ENCODE measurements at regions not wholly inside any gene's neighbourhood (a gene's known extent, or its start where the extent isn't known, plus 50 kb on each side); places are given as distances from the start of the nearest gene placed in this dataset.

- TF ChIP-seq CTCF (conservative IDR thresholded peaks at IDR 0.05; ENCODE audit: low read length): peak; percentile 85
- no peak for TF ChIP-seq EZH2phosphoT487 (IDR thresholded peaks at IDR 0.05; ENCODE audit: borderline replicate concordance)
Observed at GRCh38 chr4:149914119-149915115, 98.8 kb upstream of the IQCM start.
